ENCODE measurements at regions not wholly inside any gene's neighbourhood (a gene's known extent, or its start where the extent isn't known, plus 50 kb on each side); places are given as distances from the start of the nearest gene placed in this dataset.

- 20% methylated on average over 1 of the region's 13 CpGs for WGBS (ENCODE audit: insufficient coverage, low coverage, low lambda C conversion rate, missing lambda C conversion rate)
- Histone ChIP-seq H3K4me3 (no peak overlapping the region), H3K36me3 (no peaks in the 10 kb centered on the region), H3K4me1 (no peaks in the 10 kb centered on the region), H3K27ac (no peak overlapping the region), H3K27me3 (no peaks in the 10 kb centered on the region), H3K9me3 (no peaks in the 10 kb centered on the region)
- intact Hi-C loops (cut with DNase I): no loop called here
- ATAC-seq (no peak), DNase-seq (no peak)
- no peak for TF ChIP-seq POLR2A (IDR thresholded peaks at IDR 0.05)
- TF ChIP-seq CTCF (IDR thresholded peaks at IDR 0.05): no peak
Observed at GRCh38 chr4:8780086-8780485, 91.6 kb downstream of the HMX1 start.

- ATAC-seq (no peak), DNase-seq (no peak)
- H3K27me3 ChIP-seq: no peaks in the 10 kb centered on the region
- intact Hi-C loops (cut with DNase I): no loop called here
- 57% methylated on average over 3 of the region's 11 CpGs for WGBS (ENCODE audit: insufficient coverage, low coverage, low lambda C conversion rate, missing lambda C conversion rate)
- H3K27ac ChIP-seq: no peak overlapping the region
- H3K9me3 ChIP-seq: no peaks in the 10 kb centered on the region
- H3K4me3 ChIP-seq: no peak overlapping the region
- no peak for TF ChIP-seq POLR2A (IDR thresholded peaks at IDR 0.05)
- H3K4me1 ChIP-seq: no peaks in the 10 kb centered on the region
- H3K36me3 ChIP-seq: no peaks in the 10 kb centered on the region
Observed at GRCh38 chr4:8779490-8779932, 92.1 kb downstream of the HMX1 start.

- WGBS (ENCODE audit: insufficient coverage, low coverage, low lambda C conversion rate, missing lambda C conversion rate): 71% methylated on average over 4 of the region's 9 CpGs
Observed at GRCh38 chr4:8778760-8779159, 92.9 kb downstream of the HMX1 start.

GRCh38 chr4:8778291-8778690 is 93.3 kb downstream of the HMX1 start:
- WGBS (ENCODE audit: insufficient coverage, low coverage, low lambda C conversion rate, missing lambda C conversion rate): 28% methylated on average over 3 of the region's 10 CpGs
- DNase-seq (no peak), ATAC-seq (no peak)
- H3K27ac ChIP-seq: no peak overlapping the region
- no peaks in the 10 kb centered on the region for H3K27me3 ChIP-seq
- TF ChIP-seq CTCF (IDR thresholded peaks at IDR 0.05) (no peak), POLR2A (IDR thresholded peaks at IDR 0.05) (no peak)
- H3K36me3 ChIP-seq: no peaks in the 10 kb centered on the region
- no peak overlapping the region for H3K4me3 ChIP-seq
- H3K9me3 ChIP-seq: no peaks in the 10 kb centered on the region
- no peaks in the 10 kb centered on the region for H3K4me1 ChIP-seq
- intact Hi-C loops (cut with DNase I): no loop called here

More at GRCh38 chr4:8778760-8779159, 92.9 kb downstream of the HMX1 start:
- intact Hi-C loops (cut with DNase I): no loop called here
- ATAC-seq: no peak
- H3K27me3 ChIP-seq: no peaks in the 10 kb centered on the region
- no peak for DNase-seq
- no peaks in the 10 kb centered on the region for H3K4me1 ChIP-seq
- H3K36me3 ChIP-seq: no peaks in the 10 kb centered on the region
- TF ChIP-seq CTCF (IDR thresholded peaks at IDR 0.05): no peak
- TF ChIP-seq POLR2A (IDR thresholded peaks at IDR 0.05): no peak
- no peak overlapping the region for H3K4me3 ChIP-seq
- H3K27ac ChIP-seq: no peak overlapping the region
- no peaks in the 10 kb centered on the region for H3K9me3 ChIP-seq

- Histone ChIP-seq H3K27me3 (no peaks in the 10 kb centered on the region), H3K36me3 (no peaks in the 10 kb centered on the region), H3K27ac (no peak overlapping the region), H3K4me1 (no peaks in the 10 kb centered on the region), H3K4me3 (no peak overlapping the region), H3K9me3 (no peaks in the 10 kb centered on the region)
- TF ChIP-seq CTCF (IDR thresholded peaks at IDR 0.05): no peak
- no peak for TF ChIP-seq POLR2A (IDR thresholded peaks at IDR 0.05)
- ATAC-seq (no peak), DNase-seq (peak in 1 of 3 donors; percentile 7)
- intact Hi-C loops (cut with DNase I): no loop called here
- WGBS (ENCODE audit: insufficient coverage, low coverage, low lambda C conversion rate, missing lambda C conversion rate): 33% methylated on average over 1 of the region's 12 CpGs
Observed at GRCh38 chr4:8777320-8778196, 94.1 kb downstream of the HMX1 start.

All from right lobe of liver (tissue), 6 donors.